GM12878 (cell line): ENCODE measurements at regions not wholly inside any gene's neighbourhood (a gene's known extent, or its start where the extent isn't known, plus 50 kb on each side); places are given as distances from the start of the nearest gene placed in this dataset.

ENCODE experiments used
- ATAC-seq: fragments of 200-7000 bp; cut with Tn5 transposase; 3 replicates; pipeline ENCODE4 v1.9.1; 2020; ENCODE audit warnings: mild to moderate bottlenecking, moderate library complexity
- BruUV-seq: library from RNA; stranded (reverse); fragments of 400-500 nt; replicated peaks from 2 replicates; lab custom pipeline; 2021; lab: Mats Ljungman, UMichigan
- CTCF ChIA-PET: fragments of 300-600 bp; sonication (Branson Sonifier 250); formaldehyde crosslinking; extraction: SDS; loops from one replicate; lab custom pipeline; 2021; ENCODE audit warnings: inconsistent platforms; lab: Yijun Ruan, JAX
- POLR2A ChIA-PET: fragments of 350-600 bp; formaldehyde crosslinking; extraction: SDS; loops from one replicate; lab custom pipeline; 2021; ENCODE audit warnings: inconsistent platforms; lab: Charles Lee
- RAD21 ChIA-PET: fragments of 300-600 bp; sonication (Branson Sonifier 250); formaldehyde crosslinking; loops from one replicate; lab custom pipeline; 2023; ENCODE audit warnings: antibody characterized with exemption; ENCODE audit not compliant: unreplicated experiment; lab: Charles Lee
- SMC1A ChIA-PET: fragments of 300-600 bp; sonication (Branson Sonifier 250); formaldehyde crosslinking; loops from one replicate; lab custom pipeline; 2023; ENCODE audit not compliant: unreplicated experiment, uncharacterized antibody; lab: Charles Lee
- DNase-seq: peaks from one replicate; pipeline ENCODE4 v3.0.0-alpha.2; 2011; ENCODE audit warnings: low read depth, low spot score
- FAIRE-seq: peaks from 3 replicates; lab custom pipeline; 2011; peaks lifted over from hg19 to GRCh38; lab: Jason Lieb, UNC
- H2AFZ ChIP-seq: 2 replicates; pipeline ENCODE4 v1.6.0; 2011; ENCODE audit warnings: low read depth, low read length, control low read depth; ENCODE audit not compliant: control insufficient read depth
- H3K27ac ChIP-seq: 2 replicates; pipeline ENCODE4 v1.5.1; 2011; ENCODE audit warnings: control low read depth; ENCODE audit not compliant: control insufficient read depth, insufficient read depth
- H3K27me3 ChIP-seq, 2 experiments: replicated peaks in 1 of 2; 2 replicates each; pipeline versions ENCODE4 v1.6.0 to v1.6.1; 2011; ENCODE audit warnings: low read length in 1 of 2; ENCODE audit not compliant: control insufficient read depth in 2 of 2, insufficient read depth in 2 of 2
- H3K36me3 ChIP-seq, 2 experiments: 2 replicates each; pipeline ENCODE4 v1.5.1; 2011; ENCODE audit warnings: low read length in 1 of 2; ENCODE audit not compliant: control insufficient read depth in 2 of 2, insufficient read depth in 2 of 2
- H3K4me1 ChIP-seq: 2 replicates; pipeline ENCODE4 v1.6.1; 2011; ENCODE audit warnings: mild to moderate bottlenecking, low read length, moderate library complexity, mixed read lengths; ENCODE audit not compliant: control insufficient read depth, insufficient read depth
- H3K4me2 ChIP-seq: 2 replicates; pipeline ENCODE4 v1.6.0; 2011; ENCODE audit warnings: control low read depth; ENCODE audit not compliant: control insufficient read depth, insufficient read depth
- H3K4me3 ChIP-seq: fragments of 200-600 bp; sonication (generic); 2 replicates; pipeline ENCODE4 v1.5.1; 2016
- H3K79me2 ChIP-seq: 2 replicates; pipeline ENCODE4 v1.6.0; 2011; ENCODE audit warnings: low read length; ENCODE audit not compliant: control insufficient read depth, insufficient read depth
- H3K9ac ChIP-seq: 2 replicates; pipeline ENCODE4 v1.8.0; 2011; ENCODE audit warnings: low read length, control low read depth, mixed read lengths; ENCODE audit not compliant: control insufficient read depth, insufficient read depth
- H3K9me3 ChIP-seq: replicated peaks from 3 replicates; pipeline ENCODE4 v1.5.1; 2011; ENCODE audit warnings: mild to moderate bottlenecking, low read length; ENCODE audit not compliant: control insufficient read depth, insufficient read depth
- H4K20me1 ChIP-seq: 2 replicates; pipeline ENCODE4 v1.6.0; 2011; ENCODE audit not compliant: control insufficient read depth, insufficient read depth
- CHD2 ChIP-seq: IDR thresholded peaks from 2 replicates; pipeline ENCODE4 v1.6.1; 2011; ENCODE audit warnings: low read depth, low read length, improper control_type of control experiment, borderline replicate concordance
- HDAC6 ChIP-seq: fragments of 200-600 bp; sonication (generic); IDR thresholded peaks from one replicate; pipeline ENCODE4 v1.8.0; 2017; ENCODE audit warnings: antibody characterized with exemption; ENCODE audit not compliant: unreplicated experiment
- RAD51 ChIP-seq: fragments of 450-650 bp; IDR thresholded peaks from 2 replicates; pipeline ENCODE4 v1.6.1; 2016; ENCODE audit warnings: moderate library complexity, mild to moderate bottlenecking, inconsistent platforms
- WGBS: methylation state at CpG from one replicate; pipeline ENCODE4 v1.1.6; 2016; ENCODE audit warnings: low lambda C conversion rate; ENCODE audit not compliant: insufficient replicate concordance, insufficient coverage; ENCODE audit errors: missing lambda C conversion rate; 5-methylcytosine and 5-hydroxymethylcytosine counted together
- in situ Hi-C: fragments of 300-500 bp; cut with MboI; formaldehyde crosslinking; loops from 9 replicates; pipeline ENCODE4 v1.14.3; 2018; ENCODE audit warnings: mixed read lengths
- intact Hi-C: fragments of 100-400 bp; cut with micrococcal nuclease; formaldehyde crosslinking; loops from one replicate; pipeline ENCODE4 v1.14.2; 2022; ENCODE audit not compliant: unreplicated experiment

DNA sequence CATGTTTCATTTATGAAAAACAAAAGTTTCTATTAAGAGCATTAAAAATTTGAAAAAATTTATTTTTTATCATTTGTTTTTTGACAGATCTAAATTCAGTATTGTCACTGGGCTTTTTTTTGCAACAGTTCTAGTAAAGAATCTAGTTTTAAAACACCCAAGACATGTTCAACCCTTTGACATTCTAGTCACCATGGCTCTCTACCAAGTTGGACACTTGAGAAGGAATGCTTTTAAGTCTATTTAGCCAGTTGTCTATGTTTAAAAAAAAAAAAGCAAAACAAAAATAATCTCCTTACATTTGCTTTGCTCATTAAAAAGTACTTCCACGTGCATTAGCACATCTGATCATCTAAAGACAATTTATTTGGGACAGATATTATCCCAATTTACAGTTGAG, 417.5 kb downstream of the RSL24D1 start:
- no peak overlapping the region for H2AFZ ChIP-seq
- WGBS = 0% methylated on average over 1 of the region's 1 CpG
- no peak for TF ChIP-seq CHD2
- TF ChIP-seq, all 136 proteins: peak for 0
- ChIA-PET SMC1A (interaction anchor here (1.4 kb wide), 1 partner anchor 12 kb away, joined by 3 read pairs; no protein-coding TSS in a partner anchor), POLR2A (no interaction called here), RAD21 (no interaction called here), CTCF (no interaction called here)
- Histone ChIP-seq H3K36me3 (no peaks in the 10 kb centered on the region), H3K4me3 (no peak overlapping the region), H3K79me2 (no peaks in the 10 kb centered on the region), H4K20me1 (no peaks in the 10 kb centered on the region), H3K27me3 (no peaks in the 10 kb centered on the region), H3K9ac (no peak overlapping the region), H3K27ac (no peak overlapping the region), H3K4me2 (no peak overlapping the region), H3K9me3 (no peaks in the 10 kb centered on the region; the same call in 2 of the 3 replicates), H3K4me1 (no peaks in the 10 kb centered on the region)
- in situ Hi-C loops (no loop called here), intact Hi-C loops (no loop called here)
- FAIRE-seq (no peak), ATAC-seq (no peak), DNase-seq (no peak)
- no TSS peak for BruUV-seq

DNA sequence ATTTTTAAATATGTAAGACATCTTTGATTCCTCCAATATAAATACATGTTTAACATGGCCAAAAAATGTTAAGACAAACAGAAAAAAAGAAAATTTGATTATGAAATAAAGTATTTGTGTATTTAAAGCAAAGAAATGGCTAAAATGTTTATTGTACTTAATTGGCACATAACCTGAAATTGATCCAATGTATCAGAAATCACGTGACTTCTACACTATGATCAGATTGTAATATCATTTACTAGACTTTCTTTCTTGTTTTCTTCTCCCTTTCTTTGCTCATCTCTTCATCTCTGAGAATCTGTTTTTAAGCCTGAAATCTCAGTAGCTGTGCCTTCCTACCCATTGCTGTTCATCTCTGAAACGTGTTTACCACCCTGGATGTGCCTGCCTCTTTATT, 420.3 kb downstream of the RSL24D1 start:
- in situ Hi-C loops = no loop called here
- H2AFZ ChIP-seq = no peak overlapping the region
- no peaks in the 10 kb centered on the region for H3K27me3 ChIP-seq
- H3K27ac ChIP-seq = no peak overlapping the region
- no peaks in the 10 kb centered on the region for H4K20me1 ChIP-seq
- DNase-seq (no peak), ATAC-seq (no peak), FAIRE-seq (no peak)
- H3K4me1 ChIP-seq = no peaks in the 10 kb centered on the region
- TF ChIP-seq HDAC6 (no peak), RAD51 (peak; percentile 47; the same call in 1 of the 2 replicates)
- SMC1A ChIA-PET = interaction anchor here (0.8 to 1.4 kb wide), 2 partner anchors 16 to 26 kb away, joined by 3 to 5 read pairs; no protein-coding TSS in a partner anchor
- POLR2A ChIA-PET = no interaction called here
- no peaks in the 10 kb centered on the region for H3K36me3 ChIP-seq
- H3K79me2 ChIP-seq = no peaks in the 10 kb centered on the region
- H3K9ac ChIP-seq = no peak overlapping the region
- CTCF ChIA-PET = interaction anchor here (1.3 kb wide), 1 partner anchor 73 kb away, joined by 3 read pairs; no protein-coding TSS in a partner anchor
- no TSS peak for BruUV-seq
- no peaks in the 10 kb centered on the region for H3K9me3 ChIP-seq
- no peak overlapping the region for H3K4me3 ChIP-seq
- 0% methylated on average over 2 of the region's 2 CpGs for WGBS
- no peak overlapping the region for H3K4me2 ChIP-seq
- RAD21 ChIA-PET = interaction anchor here (0.8 to 1.0 kb wide), 2 partner anchors 299 to 709 kb away, joined by 3 read pairs; no protein-coding TSS in a partner anchor
- intact Hi-C loops = no loop called here
